Peyer's patch (tissue), 4 donors: ENCODE measurements at regions not wholly inside any gene's neighbourhood (a gene's known extent, or its start where the extent isn't known, plus 50 kb on each side); places are given as distances from the start of the nearest gene placed in this dataset.

ENCODE experiments used
- CTCF ChIP-seq, 6 experiments: fragments of 450-650 bp in 4 of 6; fragments of 200-600 bp in 2 of 6; sonication (generic) in 1 of 6; IDR thresholded peaks; one replicate each; pipeline ENCODE4 v1.5.1; 2017 to 2019; ENCODE audit warnings: antibody characterized with exemption in 6 of 6, mild to moderate bottlenecking in 3 of 6, moderate library complexity in 1 of 6
- POLR2A ChIP-seq, 2 donors: fragments of 450-650 bp; IDR thresholded peaks; one replicate each; pipeline ENCODE4 v1.5.1; 2017; ENCODE audit warnings: antibody characterized with exemption in 2 of 2, mild to moderate bottlenecking in 2 of 2, moderate library complexity in 2 of 2

GRCh38 chr4:152148057-152148456, 387.2 kb upstream of the GATB start:
- TF ChIP-seq CTCF (IDR thresholded peaks at IDR 0.05) (no peak), POLR2A (IDR thresholded peaks at IDR 0.05) (no peak)
